Uterus (tissue), 2 donors: ENCODE measurements at regions not wholly inside any gene's neighbourhood (a gene's known extent, or its start where the extent isn't known, plus 50 kb on each side); places are given as distances from the start of the nearest gene placed in this dataset.

ENCODE experiments used
- POLR2A ChIP-seq, 2 donors: fragments of 450-650 bp; IDR thresholded peaks; one replicate each; pipeline ENCODE4 v1.6.1; 2016; ENCODE audit warnings: antibody characterized with exemption in 2 of 2, mild to moderate bottlenecking in 1 of 2, moderate library complexity in 1 of 2
- TF ChIP-seq, protein P1 (sequence below), 4 experiments: fragments of 200-600 bp in 2 of 4; fragments of 450-650 bp in 2 of 4; sonication (generic) in 2 of 4; IDR thresholded peaks; one replicate each; pipeline ENCODE4 v1.5.1; 2016 to 2019; ENCODE audit warnings: antibody characterized with exemption in 4 of 4, mild to moderate bottlenecking in 2 of 4, moderate library complexity in 1 of 4

DNA sequence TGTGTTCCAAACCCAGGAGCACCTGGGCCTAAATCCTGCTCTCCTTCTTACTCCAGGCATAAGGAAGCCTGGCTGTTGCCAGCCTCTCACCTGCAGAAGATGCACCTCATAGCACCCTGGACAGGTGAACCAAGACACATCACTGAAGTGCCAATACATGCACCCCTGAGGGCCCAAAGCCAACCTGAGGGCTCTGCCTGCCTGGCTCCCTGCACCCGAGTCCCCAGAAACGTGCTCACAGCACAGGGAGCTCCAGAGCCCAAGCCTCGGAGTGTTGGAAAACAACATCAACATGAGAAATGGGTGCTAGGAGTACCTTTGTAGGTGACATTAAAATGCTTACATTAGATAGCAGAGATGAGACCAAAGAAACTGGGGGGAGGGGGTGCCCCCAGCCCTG lies 96.3 kb upstream of the RAB6C start:
- TF ChIP-seq, protein P1, sequence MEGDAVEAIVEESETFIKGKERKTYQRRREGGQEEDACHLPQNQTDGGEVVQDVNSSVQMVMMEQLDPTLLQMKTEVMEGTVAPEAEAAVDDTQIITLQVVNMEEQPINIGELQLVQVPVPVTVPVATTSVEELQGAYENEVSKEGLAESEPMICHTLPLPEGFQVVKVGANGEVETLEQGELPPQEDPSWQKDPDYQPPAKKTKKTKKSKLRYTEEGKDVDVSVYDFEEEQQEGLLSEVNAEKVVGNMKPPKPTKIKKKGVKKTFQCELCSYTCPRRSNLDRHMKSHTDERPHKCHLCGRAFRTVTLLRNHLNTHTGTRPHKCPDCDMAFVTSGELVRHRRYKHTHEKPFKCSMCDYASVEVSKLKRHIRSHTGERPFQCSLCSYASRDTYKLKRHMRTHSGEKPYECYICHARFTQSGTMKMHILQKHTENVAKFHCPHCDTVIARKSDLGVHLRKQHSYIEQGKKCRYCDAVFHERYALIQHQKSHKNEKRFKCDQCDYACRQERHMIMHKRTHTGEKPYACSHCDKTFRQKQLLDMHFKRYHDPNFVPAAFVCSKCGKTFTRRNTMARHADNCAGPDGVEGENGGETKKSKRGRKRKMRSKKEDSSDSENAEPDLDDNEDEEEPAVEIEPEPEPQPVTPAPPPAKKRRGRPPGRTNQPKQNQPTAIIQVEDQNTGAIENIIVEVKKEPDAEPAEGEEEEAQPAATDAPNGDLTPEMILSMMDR (IDR thresholded peaks at IDR 0.05) = no peak
- TF ChIP-seq POLR2A (IDR thresholded peaks at IDR 0.05) = no peak
